Spleen (tissue), 7 donors: ENCODE measurements at regions not wholly inside any gene's neighbourhood (a gene's known extent, or its start where the extent isn't known, plus 50 kb on each side); places are given as distances from the start of the nearest gene placed in this dataset.

Source experiments
- POLR2A ChIP-seq, 3 donors: fragments of 450-650 bp; IDR thresholded peaks; one replicate each; pipeline ENCODE4 v1.5.1; 2017; ENCODE audit warnings: antibody characterized with exemption in 3 of 3, mild to moderate bottlenecking in 1 of 3
- POLR2AphosphoS5 ChIP-seq, 3 donors: sonication (generic); formaldehyde crosslinking; IDR thresholded peaks; one replicate each; pipeline ENCODE4 v1.5.1; 2017; ENCODE audit warnings: antibody characterized with exemption in 3 of 3
- TF ChIP-seq, protein P1 (sequence below), 11 experiments: fragments of 200-600 bp in 7 of 11; fragments of 450-650 bp in 4 of 11; sonication (generic) in 4 of 11; IDR thresholded peaks in 8 of 11; conservative IDR thresholded peaks in 3 of 11; 1 replicate in 7 of 11; 2 replicates in 4 of 11; pipeline versions ENCODE4 v1.4.0 to v1.8.0; 2016 to 2021; ENCODE audit warnings: antibody characterized with exemption in 11 of 11, inconsistent platforms in 4 of 11, mild to moderate bottlenecking in 1 of 11
- donor health status: DM: no; HTN: no; CAD: no; lungs with moderate emphysema.
- donor health status: DM: no; HTN: no; CAD: no.
- donor health status: DM: no; HTN: no; CAD: no.

DNA sequence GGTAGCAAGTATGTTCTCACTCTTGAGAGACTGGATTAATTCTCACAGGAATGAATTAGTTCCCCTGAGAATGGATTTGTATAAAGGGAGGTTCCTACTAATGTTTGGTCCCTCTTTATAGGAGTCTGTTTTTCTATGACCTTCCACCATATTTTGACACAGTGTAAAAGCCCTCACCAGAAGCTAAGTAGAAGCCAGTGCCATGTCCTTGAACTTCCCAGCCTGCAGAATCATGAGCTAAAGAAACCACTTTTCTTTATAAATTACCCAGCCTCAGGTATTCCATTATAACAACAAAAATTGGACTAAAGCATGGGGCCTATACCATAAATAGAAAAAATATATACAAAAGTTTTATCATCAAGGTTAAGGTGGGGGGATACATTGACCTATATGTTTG is 227.9 kb upstream of the DTNA start:
- no peak for TF ChIP-seq POLR2AphosphoS5 (IDR thresholded peaks at IDR 0.05)
- TF ChIP-seq, protein P1, sequence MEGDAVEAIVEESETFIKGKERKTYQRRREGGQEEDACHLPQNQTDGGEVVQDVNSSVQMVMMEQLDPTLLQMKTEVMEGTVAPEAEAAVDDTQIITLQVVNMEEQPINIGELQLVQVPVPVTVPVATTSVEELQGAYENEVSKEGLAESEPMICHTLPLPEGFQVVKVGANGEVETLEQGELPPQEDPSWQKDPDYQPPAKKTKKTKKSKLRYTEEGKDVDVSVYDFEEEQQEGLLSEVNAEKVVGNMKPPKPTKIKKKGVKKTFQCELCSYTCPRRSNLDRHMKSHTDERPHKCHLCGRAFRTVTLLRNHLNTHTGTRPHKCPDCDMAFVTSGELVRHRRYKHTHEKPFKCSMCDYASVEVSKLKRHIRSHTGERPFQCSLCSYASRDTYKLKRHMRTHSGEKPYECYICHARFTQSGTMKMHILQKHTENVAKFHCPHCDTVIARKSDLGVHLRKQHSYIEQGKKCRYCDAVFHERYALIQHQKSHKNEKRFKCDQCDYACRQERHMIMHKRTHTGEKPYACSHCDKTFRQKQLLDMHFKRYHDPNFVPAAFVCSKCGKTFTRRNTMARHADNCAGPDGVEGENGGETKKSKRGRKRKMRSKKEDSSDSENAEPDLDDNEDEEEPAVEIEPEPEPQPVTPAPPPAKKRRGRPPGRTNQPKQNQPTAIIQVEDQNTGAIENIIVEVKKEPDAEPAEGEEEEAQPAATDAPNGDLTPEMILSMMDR (IDR thresholded peaks at IDR 0.05 in 8 of 11, conservative IDR thresholded peaks at IDR 0.05 in 3 of 11), result no peak
- no peak for TF ChIP-seq POLR2A (IDR thresholded peaks at IDR 0.05)
